ENCODE measurements at regions not wholly inside any gene's neighbourhood (a gene's known extent, or its start where the extent isn't known, plus 50 kb on each side); places are given as distances from the start of the nearest gene placed in this dataset.

- ChIA-PET CTCF (no interaction called here), POLR2A (no interaction called here)
- no peaks in the 10 kb centered on the region for H3K36me3 Mint-ChIP-seq (ENCODE audit: insufficient read depth, unreplicated experiment)
- H3K27ac Mint-ChIP-seq (ENCODE audit: unreplicated experiment): no peak overlapping the region
- H3K4me3 ChIP-seq (ENCODE audit: low read depth, low read length): no peak overlapping the region
- H3K9me3 ChIP-seq: no peaks in the 10 kb centered on the region
- H3K4me3 Mint-ChIP-seq (ENCODE audit: unreplicated experiment): no peak overlapping the region
- H3K27me3 ChIP-seq (replicated peaks; ENCODE audit: control insufficient read depth, insufficient read depth, low read length): no peaks in the 10 kb centered on the region
- no peaks in the 10 kb centered on the region for H3K27me3 Mint-ChIP-seq (ENCODE audit: insufficient read depth, unreplicated experiment)
- DNase-seq: no peak
- no peaks in the 10 kb centered on the region for H3K9me3 Mint-ChIP-seq (ENCODE audit: unreplicated experiment)
- H3K4me1 Mint-ChIP-seq (ENCODE audit: low read depth, unreplicated experiment): peaks cover 7% of the 10 kb centered on the region
- TF ChIP-seq CTCF (IDR thresholded peaks at IDR 0.05; ENCODE audit: insufficient read depth in 1 of 2, low read depth in 1 of 2, low read length in 1 of 2, severe bottlenecking in 1 of 2, unreplicated experiment in 1 of 2): no peak
- intact Hi-C loops (cut with micrococcal nuclease; ENCODE audit: unreplicated experiment): no loop called here
- no TSS peak for BruUV-seq (replicated peaks)
- H3K4me1 ChIP-seq: peaks cover 43% of the 10 kb centered on the region
- H3K36me3 ChIP-seq (ENCODE audit: control insufficient read depth, insufficient read depth, low read length): no peaks in the 10 kb centered on the region
Measured at GRCh38 chr4:110823251-110823650, 200.4 kb upstream of the PITX2 start.

- Mint-ChIP-seq H3K27me3 (ENCODE audit: insufficient read depth, unreplicated experiment) (no peaks in the 10 kb centered on the region), H3K36me3 (ENCODE audit: insufficient read depth, unreplicated experiment) (no peaks in the 10 kb centered on the region), H3K9me3 (ENCODE audit: unreplicated experiment) (no peaks in the 10 kb centered on the region), H3K27ac (ENCODE audit: unreplicated experiment) (no peak overlapping the region), H3K4me3 (ENCODE audit: unreplicated experiment) (no peak overlapping the region), H3K4me1 (ENCODE audit: low read depth, unreplicated experiment) (peaks cover 7% of the 10 kb centered on the region)
- intact Hi-C loops (cut with micrococcal nuclease; ENCODE audit: unreplicated experiment): no loop called here
- H3K4me3 ChIP-seq (ENCODE audit: low read depth, low read length): no peak overlapping the region
- no peak for DNase-seq
- TF ChIP-seq CTCF (IDR thresholded peaks at IDR 0.05; ENCODE audit: insufficient read depth in 1 of 2, low read depth in 1 of 2, low read length in 1 of 2, severe bottlenecking in 1 of 2, unreplicated experiment in 1 of 2): no peak
- ChIA-PET POLR2A (no interaction called here), CTCF (no interaction called here)
- no TSS peak for BruUV-seq (replicated peaks)
- H3K27me3 ChIP-seq (replicated peaks; ENCODE audit: control insufficient read depth, insufficient read depth, low read length): no peaks in the 10 kb centered on the region
- H3K36me3 ChIP-seq (ENCODE audit: control insufficient read depth, insufficient read depth, low read length): no peaks in the 10 kb centered on the region
- no peaks in the 10 kb centered on the region for H3K9me3 ChIP-seq
- peaks cover 32% of the 10 kb centered on the region for H3K4me1 ChIP-seq
Measured at GRCh38 chr4:110824344-110824743, 201.5 kb upstream of the PITX2 start.

- Mint-ChIP-seq H3K27me3 (ENCODE audit: insufficient read depth, unreplicated experiment) (no peaks in the 10 kb centered on the region), H3K4me1 (ENCODE audit: low read depth, unreplicated experiment) (peaks cover 9% of the 10 kb centered on the region), H3K9me3 (ENCODE audit: unreplicated experiment) (no peaks in the 10 kb centered on the region), H3K4me3 (ENCODE audit: unreplicated experiment) (no peak overlapping the region), H3K36me3 (ENCODE audit: insufficient read depth, unreplicated experiment) (no peaks in the 10 kb centered on the region), H3K27ac (ENCODE audit: unreplicated experiment) (no peak overlapping the region)
- POLR2A ChIA-PET: no interaction called here
- Histone ChIP-seq H3K4me3 (ENCODE audit: low read depth, low read length) (no peak overlapping the region), H3K27me3 (replicated peaks; ENCODE audit: control insufficient read depth, insufficient read depth, low read length) (no peaks in the 10 kb centered on the region), H3K4me1 (peaks cover 25% of the 10 kb centered on the region), H3K36me3 (ENCODE audit: control insufficient read depth, insufficient read depth, low read length) (no peaks in the 10 kb centered on the region), H3K9me3 (no peaks in the 10 kb centered on the region)
- DNase-seq: peak; percentile 20 to 34
- peak; percentile 26 to 35 for TF ChIP-seq CTCF (IDR thresholded peaks at IDR 0.05; ENCODE audit: insufficient read depth in 1 of 2, low read depth in 1 of 2, low read length in 1 of 2, severe bottlenecking in 1 of 2, unreplicated experiment in 1 of 2)
- no TSS peak for BruUV-seq (replicated peaks)
- CTCF ChIA-PET: interaction anchor here (0.7 to 1.2 kb wide), 3 partner anchors 78 to 144 kb away, joined by 3 to 4 read pairs (median 3); no protein-coding TSS in a partner anchor
- intact Hi-C loops (cut with micrococcal nuclease; ENCODE audit: unreplicated experiment): no loop called here
Measured at GRCh38 chr4:110826656-110827055, 203.8 kb upstream of the PITX2 start.
